GM10266 (cell line): ENCODE measurements at regions not wholly inside any gene's neighbourhood (a gene's known extent, or its start where the extent isn't known, plus 50 kb on each side); places are given as distances from the start of the nearest gene placed in this dataset.

Source experiments
- DNase-seq: peaks from one replicate; pipeline ENCODE4 v3.0.0; 2012; ENCODE audit errors: extremely low spot score
- TF ChIP-seq, protein P1 (sequence below): IDR thresholded peaks from 2 replicates; pipeline ENCODE4 v1.5.1; 2012; ENCODE audit warnings: mild to moderate bottlenecking, low read depth; ENCODE audit not compliant: control insufficient read depth, insufficient read depth; ENCODE audit errors: missing control alignments

- TF ChIP-seq, protein P1, sequence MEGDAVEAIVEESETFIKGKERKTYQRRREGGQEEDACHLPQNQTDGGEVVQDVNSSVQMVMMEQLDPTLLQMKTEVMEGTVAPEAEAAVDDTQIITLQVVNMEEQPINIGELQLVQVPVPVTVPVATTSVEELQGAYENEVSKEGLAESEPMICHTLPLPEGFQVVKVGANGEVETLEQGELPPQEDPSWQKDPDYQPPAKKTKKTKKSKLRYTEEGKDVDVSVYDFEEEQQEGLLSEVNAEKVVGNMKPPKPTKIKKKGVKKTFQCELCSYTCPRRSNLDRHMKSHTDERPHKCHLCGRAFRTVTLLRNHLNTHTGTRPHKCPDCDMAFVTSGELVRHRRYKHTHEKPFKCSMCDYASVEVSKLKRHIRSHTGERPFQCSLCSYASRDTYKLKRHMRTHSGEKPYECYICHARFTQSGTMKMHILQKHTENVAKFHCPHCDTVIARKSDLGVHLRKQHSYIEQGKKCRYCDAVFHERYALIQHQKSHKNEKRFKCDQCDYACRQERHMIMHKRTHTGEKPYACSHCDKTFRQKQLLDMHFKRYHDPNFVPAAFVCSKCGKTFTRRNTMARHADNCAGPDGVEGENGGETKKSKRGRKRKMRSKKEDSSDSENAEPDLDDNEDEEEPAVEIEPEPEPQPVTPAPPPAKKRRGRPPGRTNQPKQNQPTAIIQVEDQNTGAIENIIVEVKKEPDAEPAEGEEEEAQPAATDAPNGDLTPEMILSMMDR: no peak
- DNase-seq: no peak
Observed at GRCh38 chr3:174619239-174619638, 239.9 kb upstream of the NAALADL2 start.

DNA sequence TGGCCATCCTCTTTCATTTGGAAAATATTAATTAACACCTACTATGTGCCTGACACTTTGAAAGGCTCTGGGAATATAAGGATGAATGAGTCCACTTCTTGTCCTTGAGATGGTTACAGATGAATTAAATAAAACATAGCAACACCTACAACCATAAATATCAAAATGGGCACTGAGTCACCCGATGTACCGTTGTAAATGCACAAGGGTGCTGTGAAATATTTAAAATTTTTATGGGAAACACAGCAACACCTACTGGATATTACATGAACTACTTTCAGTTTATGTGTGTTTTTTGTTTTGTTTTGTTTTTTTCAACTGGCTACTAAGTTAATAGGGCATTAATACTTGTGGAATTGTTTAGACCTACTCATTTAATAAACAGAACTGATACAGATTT is 239.0 kb upstream of the NAALADL2 start:
- no peak for DNase-seq
- TF ChIP-seq, protein P1: no peak

GRCh38 chr3:174620855-174621472 is 238.2 kb upstream of the NAALADL2 start:
- DNase-seq: no peak
- TF ChIP-seq, protein P1: no peak

- TF ChIP-seq, protein P1: no peak
- DNase-seq: no peak
Observed at GRCh38 chr3:174633342-174633741, 225.8 kb upstream of the NAALADL2 start.

DNA sequence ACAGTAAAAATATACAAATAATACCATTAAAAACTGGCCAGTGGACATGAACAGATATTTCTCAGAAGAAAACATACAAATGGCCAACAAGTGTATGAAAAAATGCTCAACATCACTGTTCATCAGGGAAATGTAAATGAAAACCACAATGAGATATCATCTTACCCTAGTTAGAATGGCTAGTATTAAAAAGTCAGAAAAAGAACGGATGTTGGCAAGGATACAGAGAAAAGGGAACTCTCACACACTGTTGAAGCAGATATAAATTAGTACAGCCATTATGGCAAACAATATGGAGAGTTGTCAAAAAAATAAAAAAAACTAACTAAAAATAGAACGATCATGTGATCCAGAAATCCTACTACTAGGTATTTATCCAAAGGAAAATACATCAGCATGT is 222.7 kb upstream of the NAALADL2 start:
- TF ChIP-seq, protein P1: no peak

GRCh38 chr3:174639406-174639805 is 219.7 kb upstream of the NAALADL2 start:
- no peak for DNase-seq
- TF ChIP-seq, protein P1: no peak

More for the DNA sequence above, 222.7 kb upstream of the NAALADL2 start:
- DNase-seq: no peak

DNA sequence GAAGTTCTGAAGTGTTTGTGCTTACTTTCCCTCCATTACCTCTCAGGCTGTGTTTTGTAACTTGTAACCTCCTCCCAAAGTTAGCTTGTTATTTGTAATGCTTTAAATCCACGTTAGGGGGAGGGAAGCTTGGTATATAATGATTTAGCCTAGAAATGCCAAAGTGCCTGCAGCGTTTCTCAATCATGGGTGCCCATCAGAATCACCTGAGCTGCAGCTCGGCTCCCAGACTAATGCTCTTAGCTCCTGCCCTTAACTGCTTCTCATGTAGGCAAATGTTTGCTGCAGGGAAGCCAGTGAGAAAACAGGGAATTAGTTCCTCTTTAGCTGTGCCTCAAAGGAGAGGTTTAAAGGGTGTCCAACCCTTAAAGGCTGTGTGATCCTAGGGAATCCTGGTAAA is 219.2 kb upstream of the NAALADL2 start:
- no peak for DNase-seq
- TF ChIP-seq, protein P1: no peak
